ENCODE measurements at regions not wholly inside any gene's neighbourhood (a gene's known extent, or its start where the extent isn't known, plus 50 kb on each side); places are given as distances from the start of the nearest gene placed in this dataset.

DNA sequence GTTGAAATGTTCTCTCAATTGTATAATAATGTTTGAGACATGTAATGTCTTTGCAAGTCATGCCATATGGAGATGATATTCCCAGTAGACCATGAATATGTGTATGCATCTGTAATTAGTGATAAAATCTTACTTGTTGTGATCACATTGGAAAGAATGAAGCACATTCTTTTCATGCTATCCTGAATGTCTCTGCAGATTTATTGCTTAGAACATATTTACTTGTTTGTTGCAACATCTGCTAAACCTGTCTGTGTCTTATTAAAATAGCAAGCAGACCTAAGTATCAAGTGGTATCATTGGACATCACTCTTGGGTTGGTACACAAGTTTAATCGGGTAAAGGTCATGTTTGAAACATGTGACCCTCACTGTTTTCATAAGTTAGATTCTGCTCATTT is 265.5 kb upstream of the CD180 start:
- FAIRE-seq (no peak), DNase-seq (ENCODE audit: low read depth, low spot score) (no peak)
- Histone ChIP-seq H3K79me2 (ENCODE audit: control insufficient read depth, insufficient read depth, low read length) (no peaks in the 10 kb centered on the region), H3K4me1 (ENCODE audit: control insufficient read depth, extremely low read depth, insufficient read depth, low read length) (no peaks in the 10 kb centered on the region), H3K9ac (replicated peaks; ENCODE audit: extremely low read depth, insufficient read depth, low read length) (no peak overlapping the region), H3K4me3 (replicated peaks in 1 of 3; ENCODE audit: insufficient read depth in 1 of 3, low read depth in 1 of 3, low read length in 3 of 3) (no peak overlapping the region), H2AFZ (ENCODE audit: low read depth, low read length) (no peak overlapping the region), H3K9me1 (replicated peaks; ENCODE audit: control insufficient read depth, extremely low read depth, insufficient read depth, low read length) (no peaks in the 10 kb centered on the region), H3K9me3 (replicated peaks; ENCODE audit: control insufficient read depth, insufficient read depth, low read length) (no peaks in the 10 kb centered on the region), H3K27ac (ENCODE audit: insufficient read depth, low read depth, low read length) (no peak overlapping the region), H3K27me3 (ENCODE audit: control insufficient read depth in 2 of 2, insufficient read depth in 2 of 2, low read length in 2 of 2) (no peaks in the 10 kb centered on the region), H3K4me2 (ENCODE audit: insufficient read depth, low read length) (no peak overlapping the region), H3K36me3 (ENCODE audit: control insufficient read depth in 2 of 2, extremely low read depth in 1 of 2, insufficient read depth in 2 of 2, low read length in 2 of 2) (no peaks in the 10 kb centered on the region), H4K20me1 (replicated peaks; ENCODE audit: control insufficient read depth, extremely low read depth, insufficient read depth, low read length) (no peaks in the 10 kb centered on the region)
- BruUV-seq (replicated peaks), result no TSS peak
- TF ChIP-seq POLR2AphosphoS5 (IDR thresholded peaks at IDR 0.05; ENCODE audit: insufficient read depth, low read depth, low read length) (no peak), CTCF (IDR thresholded peaks at IDR 0.05; ENCODE audit: extremely low read depth in 1 of 2, insufficient read depth in 1 of 2, low read depth in 1 of 2, low read length in 2 of 2) (no peak), JUN (IDR thresholded peaks at IDR 0.05; ENCODE audit: borderline replicate concordance, insufficient read depth, insufficient read length, low read depth) (no peak), FOS (IDR thresholded peaks at IDR 0.05; ENCODE audit: borderline replicate concordance, insufficient read depth, low read length) (no peak), MYC (IDR thresholded peaks at IDR 0.05; ENCODE audit: low read depth, low read length) (no peak), GATA2 (IDR thresholded peaks at IDR 0.05; ENCODE audit: insufficient read depth, insufficient read length, low read depth, low read length) (no peak)
- intact Hi-C loops (cut with micrococcal nuclease) (no loop called here), dilution Hi-C loops (cut with MboI; ENCODE audit: extremely low pct_ligation_motif_present, low sequenced_read_pairs) (no loop called here)
- ChIA-PET POLR2A (no interaction called here), CTCF (no interaction called here)

DNA sequence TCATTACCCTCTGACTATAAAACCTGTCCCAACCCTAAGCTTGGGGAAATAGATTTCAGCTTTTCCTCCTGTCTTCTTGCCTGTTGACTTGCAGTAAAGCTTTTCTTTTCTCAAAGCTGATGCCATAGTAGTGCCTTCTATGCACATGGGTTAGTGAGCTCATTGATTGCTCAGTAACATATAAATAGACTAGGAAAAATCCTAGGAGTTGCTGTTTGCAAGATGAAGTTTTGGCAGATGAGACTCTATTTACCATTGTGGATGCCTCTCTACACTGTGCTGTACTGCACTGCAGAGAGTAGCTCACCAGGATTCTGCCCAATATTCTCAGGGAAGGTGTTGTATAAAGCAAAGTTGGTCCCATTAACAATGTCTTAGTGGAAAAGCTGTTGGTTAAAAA is 262.7 kb upstream of the CD180 start:
- intact Hi-C loops (cut with micrococcal nuclease), result no loop called here
- no peak overlapping the region for H3K4me3 ChIP-seq (replicated peaks in 1 of 3; ENCODE audit: insufficient read depth in 1 of 3, low read depth in 1 of 3, low read length in 3 of 3)
- no peak for TF ChIP-seq GATA2 (IDR thresholded peaks at IDR 0.05; ENCODE audit: insufficient read depth, insufficient read length, low read depth, low read length)
- TF ChIP-seq FOS (IDR thresholded peaks at IDR 0.05; ENCODE audit: borderline replicate concordance, insufficient read depth, low read length), result no peak
- TF ChIP-seq EZH2 (IDR thresholded peaks at IDR 0.05; ENCODE audit: borderline replicate concordance, low read depth, low read length, severe bottlenecking), result no peak
- TF ChIP-seq MAX (IDR thresholded peaks at IDR 0.05; ENCODE audit: insufficient read depth, insufficient read length), result no peak
- no peak for TF ChIP-seq JUN (IDR thresholded peaks at IDR 0.05; ENCODE audit: borderline replicate concordance, insufficient read depth, insufficient read length, low read depth)
- TF ChIP-seq CTCF (IDR thresholded peaks at IDR 0.05; ENCODE audit: extremely low read depth in 1 of 2, insufficient read depth in 1 of 2, low read depth in 1 of 2, low read length in 2 of 2), result no peak
- TF ChIP-seq POLR2A (IDR thresholded peaks at IDR 0.05; ENCODE audit: low read depth, low read length), result no peak
- TF ChIP-seq POLR2AphosphoS5 (IDR thresholded peaks at IDR 0.05; ENCODE audit: insufficient read depth, low read depth, low read length), result no peak
- no peak for TF ChIP-seq MYC (IDR thresholded peaks at IDR 0.05; ENCODE audit: low read depth, low read length)
- no peaks in the 10 kb centered on the region for H3K9me3 ChIP-seq (replicated peaks; ENCODE audit: control insufficient read depth, insufficient read depth, low read length)
- CTCF ChIA-PET, result interaction anchor here (0.6 to 1.4 kb wide), 2 partner anchors 47 to 731 kb away, joined by 3 read pairs; no protein-coding TSS in a partner anchor
- H4K20me1 ChIP-seq (replicated peaks; ENCODE audit: control insufficient read depth, extremely low read depth, insufficient read depth, low read length), result no peaks in the 10 kb centered on the region
- H3K79me2 ChIP-seq (ENCODE audit: control insufficient read depth, insufficient read depth, low read length), result no peaks in the 10 kb centered on the region
- no peaks in the 10 kb centered on the region for H3K9me1 ChIP-seq (replicated peaks; ENCODE audit: control insufficient read depth, extremely low read depth, insufficient read depth, low read length)
- H3K4me2 ChIP-seq (ENCODE audit: insufficient read depth, low read length), result no peak overlapping the region
- BruUV-seq (replicated peaks), result no TSS peak
- DNase-seq (ENCODE audit: low read depth, low spot score), result no peak
- H3K4me1 ChIP-seq (ENCODE audit: control insufficient read depth, extremely low read depth, insufficient read depth, low read length), result no peaks in the 10 kb centered on the region
- no peak overlapping the region for H2AFZ ChIP-seq (ENCODE audit: low read depth, low read length)
- dilution Hi-C loops (cut with MboI; ENCODE audit: extremely low pct_ligation_motif_present, low sequenced_read_pairs), result no loop called here
- H3K27me3 ChIP-seq (ENCODE audit: control insufficient read depth in 2 of 2, insufficient read depth in 2 of 2, low read length in 2 of 2), result no peaks in the 10 kb centered on the region
- POLR2A ChIA-PET, result no interaction called here
- no peak overlapping the region for H3K27ac ChIP-seq (ENCODE audit: insufficient read depth, low read depth, low read length)
- no peaks in the 10 kb centered on the region for H3K36me3 ChIP-seq (ENCODE audit: control insufficient read depth in 2 of 2, extremely low read depth in 1 of 2, insufficient read depth in 2 of 2, low read length in 2 of 2)
- FAIRE-seq, result no peak
- H3K9ac ChIP-seq (replicated peaks; ENCODE audit: extremely low read depth, insufficient read depth, low read length), result no peak overlapping the region

All from endothelial cell of umbilical vein (primary cell).